GM12864 (cell line): ENCODE measurements at regions not wholly inside any gene's neighbourhood (a gene's known extent, or its start where the extent isn't known, plus 50 kb on each side); places are given as distances from the start of the nearest gene placed in this dataset.

Experiments used
- DNase-seq: peaks from one replicate; pipeline ENCODE4 v3.0.0-alpha.2; 2011; ENCODE audit warnings: low read depth
- H3K4me3 ChIP-seq: 2 replicates; pipeline ENCODE4 v1.5.1; 2011; ENCODE audit warnings: mild to moderate bottlenecking, low read depth, low read length, control low read depth
- CTCF ChIP-seq: IDR thresholded peaks from 2 replicates; pipeline ENCODE4 v1.5.1; 2011; ENCODE audit warnings: low read depth, mild to moderate bottlenecking, moderate library complexity, low read length, control low read depth, inconsistent platforms; ENCODE audit errors: missing control alignments

GRCh38 chrX:18051690-18052089 is 169.0 kb downstream of the BEND2 start:
- TF ChIP-seq CTCF, result no peak
- no peak overlapping the region for H3K4me3 ChIP-seq
- no peak for DNase-seq

- no peak overlapping the region for H3K4me3 ChIP-seq
- TF ChIP-seq CTCF, result no peak
- DNase-seq, result no peak
These were observed 173.2 kb downstream of the BEND2 start for GRCh38 chrX:18047491-18047890.

- no peak overlapping the region for H3K4me3 ChIP-seq
- no peak for DNase-seq
- no peak for TF ChIP-seq CTCF
These were observed 175.2 kb downstream of the BEND2 start for GRCh38 chrX:18045436-18045835.

- TF ChIP-seq CTCF, result no peak
- H3K4me3 ChIP-seq, result no peak overlapping the region
- no peak for DNase-seq
These were observed 177.9 kb downstream of the BEND2 start for GRCh38 chrX:18042776-18043175.

GRCh38 chrX:18041656-18042055 is 179.0 kb downstream of the BEND2 start:
- H3K4me3 ChIP-seq, result no peak overlapping the region
- no peak for DNase-seq
- TF ChIP-seq CTCF, result no peak

- no peak for TF ChIP-seq CTCF
- DNase-seq, result no peak
- H3K4me3 ChIP-seq, result no peak overlapping the region
These were observed 177.9 kb upstream of the RAI2 start for GRCh38 chrX:18039023-18039422.

- TF ChIP-seq CTCF, result no peak
These were observed 175.3 kb upstream of the RAI2 start for GRCh38 chrX:18036394-18036793.

More at GRCh38 chrX:18036394-18036793, 175.3 kb upstream of the RAI2 start:
- no peak for DNase-seq
- no peak overlapping the region for H3K4me3 ChIP-seq
